ENCODE measurements at regions not wholly inside any gene's neighbourhood (a gene's known extent, or its start where the extent isn't known, plus 50 kb on each side); places are given as distances from the start of the nearest gene placed in this dataset.
"Not testable (repeated sequence)": the region's sequence is repeated elsewhere in the genome, so short reads cannot be mapped to it uniquely, and the experiment has no call there.

- Mint-ChIP-seq H3K9me3 (no peaks in the 10 kb centered on the region), H3K4me1 (no peaks in the 10 kb centered on the region), H3K4me3 (no peak overlapping the region), H3K27ac (no peak overlapping the region), H3K36me3 (no peaks in the 10 kb centered on the region), H3K27me3 (no peaks in the 10 kb centered on the region)
Measured at GRCh38 chr6:56729719-56730118, 87.0 kb upstream of the DST start.

DNA sequence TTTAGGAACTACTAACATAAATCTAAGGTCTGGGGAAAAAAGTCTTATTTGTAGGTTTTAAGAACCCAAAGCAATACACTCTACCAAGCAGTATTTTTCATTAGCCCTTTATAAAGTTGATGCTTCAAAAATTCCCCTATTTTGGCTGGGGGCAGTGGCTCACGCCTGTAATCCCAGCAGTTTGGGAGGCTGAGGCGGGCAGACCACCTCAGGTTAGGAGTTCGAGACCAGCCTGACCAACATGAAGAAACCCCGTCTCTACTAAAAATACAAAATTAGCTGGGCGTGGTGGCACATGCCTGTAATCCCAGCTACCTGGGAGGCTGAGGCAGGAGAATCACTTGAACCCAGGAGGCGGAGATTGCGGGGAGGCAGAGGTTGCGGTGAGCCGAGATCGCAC lies 86.5 kb upstream of the DST start:
- H3K27ac Mint-ChIP-seq, H3K9me3 Mint-ChIP-seq, H3K4me1 Mint-ChIP-seq, H3K4me3 Mint-ChIP-seq, H3K36me3 Mint-ChIP-seq, H3K27me3 Mint-ChIP-seq: not testable (repeated sequence)

- Mint-ChIP-seq H3K36me3 (no peaks in the 10 kb centered on the region), H3K4me3 (no peak overlapping the region), H3K4me1 (no peaks in the 10 kb centered on the region), H3K27ac (no peak overlapping the region), H3K27me3 (no peaks in the 10 kb centered on the region), H3K9me3 (no peaks in the 10 kb centered on the region)
Measured at GRCh38 chr6:56727097-56727850, 84.6 kb upstream of the DST start.

- no peak overlapping the region for H3K4me3 Mint-ChIP-seq
- no peaks in the 10 kb centered on the region for H3K9me3 Mint-ChIP-seq
- H3K27ac Mint-ChIP-seq = no peak overlapping the region
- no peaks in the 10 kb centered on the region for H3K36me3 Mint-ChIP-seq
- no peaks in the 10 kb centered on the region for H3K4me1 Mint-ChIP-seq
- peaks cover 2% of the 10 kb centered on the region for H3K27me3 Mint-ChIP-seq
Measured at GRCh38 chr6:56725254-56725653, 82.6 kb upstream of the DST start.

DNA sequence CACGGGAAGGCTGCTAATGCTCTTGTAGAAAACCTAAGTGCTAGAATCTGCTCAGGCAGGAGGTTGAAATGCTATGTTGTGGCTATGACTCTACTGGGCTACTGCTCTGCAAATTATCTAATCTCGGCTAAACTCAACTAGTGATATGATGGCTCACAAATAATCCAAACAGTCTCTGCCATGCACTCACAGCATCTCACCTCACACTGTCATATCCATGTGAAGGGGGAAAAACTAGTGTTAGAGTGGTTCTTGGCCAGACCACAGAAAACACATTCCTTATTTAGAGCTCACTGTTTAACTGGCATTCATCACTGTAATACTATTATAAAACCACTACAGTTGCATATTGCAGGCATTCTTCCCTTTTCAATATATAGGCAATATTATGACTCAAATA lies 81.8 kb upstream of the DST start:
- H3K27ac Mint-ChIP-seq = no peak overlapping the region
- no peaks in the 10 kb centered on the region for H3K4me1 Mint-ChIP-seq
- H3K4me3 Mint-ChIP-seq = no peak overlapping the region
- H3K36me3 Mint-ChIP-seq = no peaks in the 10 kb centered on the region
- H3K9me3 Mint-ChIP-seq = peaks cover under 1 to 4% (median 2%) of the 10 kb centered on the region in 3 donors
- H3K27me3 Mint-ChIP-seq = peaks cover 2% of the 10 kb centered on the region

DNA sequence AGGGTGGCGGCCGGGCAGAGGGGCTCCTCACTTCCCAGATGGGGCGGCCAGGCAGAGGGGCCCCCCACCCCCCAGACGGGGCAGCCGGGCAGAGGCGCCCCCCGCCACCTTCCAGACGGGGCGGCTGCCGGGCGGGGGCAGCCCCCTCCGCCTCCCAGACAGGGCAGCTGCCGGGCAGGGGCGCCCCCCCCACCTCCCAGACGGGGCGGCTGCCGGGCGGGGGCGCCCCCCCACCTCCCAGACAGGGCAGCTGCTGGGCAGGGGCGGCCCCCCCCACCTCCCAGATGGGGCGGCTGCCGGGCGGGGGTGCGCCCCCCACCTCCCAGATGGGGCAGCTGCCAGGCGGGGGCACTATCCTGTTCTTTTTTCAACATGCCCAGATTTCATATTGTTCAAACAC lies 78.2 kb upstream of the DST start:
- no peaks in the 10 kb centered on the region for H3K36me3 Mint-ChIP-seq
- H3K4me3 Mint-ChIP-seq = no peak overlapping the region
- no peak overlapping the region for H3K27ac Mint-ChIP-seq
- H3K27me3 Mint-ChIP-seq = peaks cover 3% of the 10 kb centered on the region
- H3K9me3 Mint-ChIP-seq = peaks cover 2 to 7% (median 3%) of the 10 kb centered on the region in 3 donors
- no peaks in the 10 kb centered on the region for H3K4me1 Mint-ChIP-seq

DNA sequence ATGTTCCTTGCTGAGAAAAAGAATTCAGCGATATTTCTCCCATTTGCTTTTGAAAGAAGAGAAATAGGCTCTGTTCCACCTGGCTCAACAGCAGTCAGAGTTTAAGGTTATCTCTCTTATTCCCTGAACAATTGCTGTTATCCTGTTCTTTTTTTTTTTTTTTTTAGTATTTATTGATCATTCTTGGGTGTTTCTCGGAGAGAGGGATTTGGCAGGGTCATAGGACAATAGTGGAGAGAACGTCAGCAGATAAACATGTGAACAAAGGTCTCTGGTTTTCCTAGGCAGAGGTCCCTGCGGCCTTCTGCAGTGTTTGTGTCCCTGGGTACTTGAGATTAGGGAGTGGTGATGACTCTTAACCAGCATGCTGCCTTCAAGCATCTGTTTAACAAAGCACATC lies 77.5 kb upstream of the DST start:
- H3K9me3 Mint-ChIP-seq, H3K27ac Mint-ChIP-seq, H3K4me1 Mint-ChIP-seq: not testable (repeated sequence)

DNA sequence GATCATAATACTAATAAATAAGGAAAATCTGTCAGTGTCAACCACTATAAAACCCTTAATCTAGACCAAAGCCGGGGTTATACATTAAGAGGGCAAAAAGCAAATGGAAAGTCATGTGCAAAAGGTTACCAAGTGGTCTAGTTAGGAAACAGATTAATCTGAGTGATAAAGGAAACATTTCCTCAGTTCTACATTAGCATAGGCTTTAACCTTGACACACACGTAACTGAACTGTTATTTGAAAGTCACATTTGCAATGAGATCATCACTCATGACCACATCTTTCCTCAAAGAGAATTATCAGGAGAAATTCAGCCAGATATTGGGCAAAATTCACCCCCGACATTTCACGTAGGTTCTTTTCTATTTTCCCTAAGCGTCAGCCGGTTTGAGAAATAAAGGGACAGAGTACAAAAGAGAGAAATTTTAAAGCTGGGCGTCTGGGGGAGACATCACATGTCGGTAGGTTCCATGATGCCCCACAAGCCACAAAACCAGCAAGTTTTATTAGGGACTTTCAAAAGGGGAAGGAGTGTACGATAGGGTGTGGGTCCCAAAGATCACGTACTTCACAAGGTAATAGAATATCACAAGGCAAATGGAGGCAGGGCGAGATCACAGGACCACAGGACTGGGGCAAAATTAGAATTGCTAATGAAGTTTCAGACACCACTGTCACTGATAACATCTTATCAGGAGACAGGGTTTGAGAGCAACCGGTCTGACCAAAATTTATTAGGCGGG lies 76.8 kb upstream of the DST start:
- not testable (repeated sequence) for H3K36me3 Mint-ChIP-seq, H3K4me3 Mint-ChIP-seq, H3K4me1 Mint-ChIP-seq, H3K9me3 Mint-ChIP-seq, H3K27ac Mint-ChIP-seq, H3K27me3 Mint-ChIP-seq

More for the DNA sequence above, 77.5 kb upstream of the DST start:
- not testable (repeated sequence) for H3K36me3 Mint-ChIP-seq, H3K4me3 Mint-ChIP-seq, H3K27me3 Mint-ChIP-seq

- Mint-ChIP-seq H3K27me3 (peaks cover 3% of the 10 kb centered on the region), H3K36me3 (no peaks in the 10 kb centered on the region), H3K4me1 (no peaks in the 10 kb centered on the region), H3K4me3 (no peak overlapping the region), H3K27ac (no peak overlapping the region), H3K9me3 (peaks cover 2 to 7% (median 3%) of the 10 kb centered on the region in 3 donors)
Measured at GRCh38 chr6:56718236-56718635, 75.5 kb upstream of the DST start.

DNA sequence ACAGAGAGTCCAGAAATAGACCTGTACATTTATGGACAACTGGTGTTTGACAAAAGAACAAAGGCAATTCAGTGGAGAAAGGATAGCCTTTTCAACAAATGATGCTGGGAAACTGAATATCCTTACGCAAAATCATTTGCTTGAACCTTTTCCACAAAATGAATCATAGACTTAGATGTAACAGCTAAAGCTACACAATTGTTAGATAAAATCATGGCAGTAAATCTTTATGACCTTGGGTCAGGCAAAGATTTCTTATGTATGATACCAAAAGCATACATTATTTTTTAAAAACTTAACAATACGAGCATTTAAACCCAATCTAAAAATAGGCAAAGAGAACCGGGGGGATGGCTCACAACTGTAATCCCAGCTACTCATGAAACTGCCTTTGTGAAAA lies 73.5 kb upstream of the DST start:
- peaks cover 3% of the 10 kb centered on the region for H3K27me3 Mint-ChIP-seq

GRCh38 chr6:56715741-56716140 lies 73.1 kb upstream of the DST start:
- Mint-ChIP-seq H3K36me3 (no peaks in the 10 kb centered on the region), H3K27ac (no peak overlapping the region), H3K9me3 (peaks cover 2 to 7% (median 3%) of the 10 kb centered on the region in 3 donors), H3K27me3 (peaks cover 1% of the 10 kb centered on the region), H3K4me3 (no peak overlapping the region), H3K4me1 (no peaks in the 10 kb centered on the region)

More for the DNA sequence above, 73.5 kb upstream of the DST start:
- Mint-ChIP-seq H3K9me3 (peaks cover 2 to 7% (median 3%) of the 10 kb centered on the region in 3 donors), H3K4me1 (no peaks in the 10 kb centered on the region), H3K27ac (no peak overlapping the region), H3K36me3 (no peaks in the 10 kb centered on the region), H3K4me3 (no peak overlapping the region)

DNA sequence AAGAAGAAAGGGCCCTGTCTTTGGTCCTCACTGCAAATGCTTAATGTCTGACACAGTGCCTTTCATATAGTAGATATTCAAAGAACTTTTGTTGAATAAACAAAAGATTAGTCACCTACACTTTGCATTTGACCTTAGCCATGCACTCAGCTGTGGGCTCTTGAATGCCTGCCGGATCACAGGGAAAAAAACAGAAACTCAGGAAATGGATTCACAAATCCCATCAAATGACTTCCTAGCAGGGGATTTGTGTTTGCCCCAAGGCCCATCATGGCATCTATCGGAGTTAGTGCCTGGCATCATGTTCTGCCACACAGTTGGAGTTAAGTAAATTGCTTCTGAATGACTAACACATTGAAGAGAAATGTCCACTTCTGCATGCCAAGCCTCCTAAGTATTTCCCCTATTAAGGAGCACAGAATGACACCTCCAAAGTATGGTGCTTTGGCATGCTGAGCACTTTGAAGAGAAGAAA lies 72.3 kb upstream of the DST start:
- Mint-ChIP-seq H3K27me3 (peaks cover 1% of the 10 kb centered on the region), H3K36me3 (no peaks in the 10 kb centered on the region), H3K9me3 (peaks cover 2 to 7% (median 3%) of the 10 kb centered on the region in 3 donors), H3K27ac (no peak overlapping the region), H3K4me1 (no peaks in the 10 kb centered on the region), H3K4me3 (no peak overlapping the region)

DNA sequence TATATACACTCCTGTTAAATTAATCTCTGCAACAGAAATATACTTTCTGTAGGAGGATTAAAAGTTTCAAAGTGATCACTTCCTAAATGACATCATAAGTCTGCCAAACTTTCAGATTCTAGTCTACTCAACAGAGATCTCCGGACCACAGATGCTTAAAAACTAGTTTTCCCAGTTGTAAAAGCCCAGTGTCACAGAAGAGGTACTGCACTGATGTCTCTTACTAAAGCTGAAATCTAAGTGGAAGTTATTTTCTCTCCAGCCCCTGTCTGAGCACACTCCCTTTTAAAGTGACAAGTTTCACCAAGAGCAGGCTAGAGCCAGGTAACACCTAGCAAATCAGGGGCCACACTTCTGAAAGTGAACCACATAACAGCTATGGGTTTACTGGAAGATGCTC lies 71.6 kb upstream of the DST start:
- Mint-ChIP-seq H3K4me3 (no peak overlapping the region), H3K4me1 (no peaks in the 10 kb centered on the region), H3K27ac (no peak overlapping the region), H3K9me3 (peaks cover 0 to 1% (median under 1%) of the 10 kb centered on the region in 3 donors), H3K36me3 (no peaks in the 10 kb centered on the region), H3K27me3 (peaks cover 1% of the 10 kb centered on the region)

- no peaks in the 10 kb centered on the region for H3K9me3 Mint-ChIP-seq
- H3K4me1 Mint-ChIP-seq = no peaks in the 10 kb centered on the region
- no peak overlapping the region for H3K27ac Mint-ChIP-seq
- H3K36me3 Mint-ChIP-seq = no peaks in the 10 kb centered on the region
- no peak overlapping the region for H3K4me3 Mint-ChIP-seq
- H3K27me3 Mint-ChIP-seq = peaks cover 1% of the 10 kb centered on the region
Measured at GRCh38 chr6:56713254-56713672, 70.6 kb upstream of the DST start.

- Mint-ChIP-seq H3K27ac (no peak overlapping the region), H3K4me3 (no peak overlapping the region), H3K9me3 (no peaks in the 10 kb centered on the region), H3K36me3 (no peaks in the 10 kb centered on the region), H3K4me1 (no peaks in the 10 kb centered on the region), H3K27me3 (no peaks in the 10 kb centered on the region)
Measured at GRCh38 chr6:56710967-56711366, 68.3 kb upstream of the DST start.

DNA sequence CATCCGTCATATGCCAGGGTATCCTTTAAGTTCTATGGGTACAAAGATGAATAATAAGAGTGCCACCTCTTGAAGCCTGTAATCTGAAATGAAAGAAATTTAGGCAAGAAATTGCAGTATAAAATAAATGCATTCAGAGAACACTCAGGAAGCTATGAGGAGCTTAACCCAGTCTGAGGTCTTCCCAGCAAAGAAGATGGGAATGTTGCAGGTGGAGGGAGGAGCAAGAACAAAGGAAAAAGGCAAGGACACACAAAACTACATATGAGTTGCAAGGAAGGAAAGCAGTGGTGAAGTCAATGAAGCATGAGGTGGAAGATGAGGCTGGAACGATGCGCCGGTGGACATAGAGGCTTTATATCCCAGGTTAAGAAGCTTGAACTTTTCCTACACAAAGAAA lies 67.0 kb upstream of the DST start:
- H3K4me1 Mint-ChIP-seq = no peaks in the 10 kb centered on the region

More for the DNA sequence above, 67.0 kb upstream of the DST start:
- Mint-ChIP-seq H3K4me3 (no peak overlapping the region), H3K36me3 (peaks cover under 1% of the 10 kb centered on the region), H3K27me3 (no peaks in the 10 kb centered on the region), H3K27ac (no peak overlapping the region), H3K9me3 (no peaks in the 10 kb centered on the region)

All from IgD-negative memory B cell (primary cell).